ENCODE measurements at regions not wholly inside any gene's neighbourhood (a gene's known extent, or its start where the extent isn't known, plus 50 kb on each side); places are given as distances from the start of the nearest gene placed in this dataset.

GRCh38 chr15:94749811-94750617 is 518.7 kb downstream of the MCTP2 start:
- Mint-ChIP-seq H3K27me3 (ENCODE audit: insufficient read depth, low read depth, poor library complexity) (peaks cover 9% of the 10 kb centered on the region), H3K27ac (no peak overlapping the region), H3K4me1 (peaks cover 13% of the 10 kb centered on the region), H3K36me3 (ENCODE audit: low read depth) (peaks cover 38% of the 10 kb centered on the region), H3K4me3 (no peak overlapping the region), H3K9me3 (peaks cover 40% of the 10 kb centered on the region)
- no peak for TF ChIP-seq ZNF114 (CRISPR knock-in tag; IDR thresholded peaks at IDR 0.05)
- TF ChIP-seq ETS1 (IDR thresholded peaks at IDR 0.05): no peak
- TF ChIP-seq EZH2 (IDR thresholded peaks at IDR 0.05; ENCODE audit: low read depth, unreplicated experiment): no peak
- TF ChIP-seq JUNB (IDR thresholded peaks at IDR 0.05; ENCODE audit: unreplicated experiment): no peak
- TF ChIP-seq REST (IDR thresholded peaks at IDR 0.05; ENCODE audit: unreplicated experiment): no peak
- TF ChIP-seq CREB1 (CRISPR knock-in tag; IDR thresholded peaks at IDR 0.05; ENCODE audit: low read depth): no peak
- no peak for TF ChIP-seq STAT1 (IDR thresholded peaks at IDR 0.05; ENCODE audit: unreplicated experiment)
- no peak for TF ChIP-seq POLR2AphosphoS5 (IDR thresholded peaks at IDR 0.05; ENCODE audit: low read depth)
- TF ChIP-seq NANOG (IDR thresholded peaks at IDR 0.05; ENCODE audit: borderline replicate concordance): no peak
- no peak for TF ChIP-seq ZNF331 (CRISPR knock-in tag; IDR thresholded peaks at IDR 0.05; ENCODE audit: low read depth)
- TF ChIP-seq CTCF (conservative IDR thresholded peaks at IDR 0.05; ENCODE audit: low read depth in 2 of 2): no peak
- TF ChIP-seq ZNF462 (CRISPR knock-in tag; IDR thresholded peaks at IDR 0.05): no peak
- TF ChIP-seq EZH2phosphoT487 (IDR thresholded peaks at IDR 0.05; ENCODE audit: unreplicated experiment): no peak
- Histone ChIP-seq H2AFZ (no peak overlapping the region), H4K20me1 (replicated peaks; ENCODE audit: insufficient read depth) (no peaks in the 10 kb centered on the region), H3K9me2 (ENCODE audit: insufficient read depth) (peaks cover 4% of the 10 kb centered on the region; the same call in 1 of the 2 replicates), H3K79me2 (replicated peaks; ENCODE audit: insufficient read depth) (no peaks in the 10 kb centered on the region), H3K27ac (ENCODE audit: low read depth) (no peak overlapping the region), H3F3A (replicated peaks; ENCODE audit: low read depth) (no peaks in the 10 kb centered on the region), H3K4me3 (no peak overlapping the region), H3K4me2 (no peak overlapping the region), H3K27me3 (ENCODE audit: insufficient read depth) (no peaks in the 10 kb centered on the region), H3K36me3 (ENCODE audit: insufficient read depth) (peaks cover 2% of the 10 kb centered on the region; the same call in 1 of the 2 replicates), H3K4me1 (ENCODE audit: insufficient read depth) (peaks cover 7% of the 10 kb centered on the region; the same call in 1 of the 2 replicates)
- DNase-seq (ENCODE audit: low spot score) (no peak), ATAC-seq (no peak)
